ENCODE measurements at regions not wholly inside any gene's neighbourhood (a gene's known extent, or its start where the extent isn't known, plus 50 kb on each side); places are given as distances from the start of the nearest gene placed in this dataset.

GRCh38 chr3:71961891-71962290 lies 176.9 kb upstream of the PROK2 start (continued):
- TF ChIP-seq ZNF462 (CRISPR knock-in tag; IDR thresholded peaks at IDR 0.05), result no peak
- TF ChIP-seq ETS1 (IDR thresholded peaks at IDR 0.05), result no peak
- no peak for TF ChIP-seq POLR2AphosphoS5 (IDR thresholded peaks at IDR 0.05; ENCODE audit: low read depth)
- TF ChIP-seq ZNF114 (CRISPR knock-in tag; IDR thresholded peaks at IDR 0.05), result no peak

- H3K36me3 Mint-ChIP-seq (ENCODE audit: low read depth), result peaks cover 2% of the 10 kb centered on the region; the same call in 1 of the 3 replicates
- H4K20me1 ChIP-seq (replicated peaks; ENCODE audit: insufficient read depth), result no peaks in the 10 kb centered on the region
- no peaks in the 10 kb centered on the region for H3K79me2 ChIP-seq (replicated peaks; ENCODE audit: insufficient read depth)
- H3K36me3 ChIP-seq (ENCODE audit: insufficient read depth), result no peaks in the 10 kb centered on the region
- no peaks in the 10 kb centered on the region; the same call in 2 of the 3 replicates for H3K9me3 Mint-ChIP-seq
- no peak for ATAC-seq
- H3K4me1 Mint-ChIP-seq, result peaks cover 24% of the 10 kb centered on the region
- H3K27me3 Mint-ChIP-seq (ENCODE audit: insufficient read depth, low read depth, poor library complexity), result peaks cover 9% of the 10 kb centered on the region
- no peak overlapping the region for H3K27ac Mint-ChIP-seq
- no peaks in the 10 kb centered on the region for H3K9me2 ChIP-seq (ENCODE audit: insufficient read depth)
- no peak overlapping the region for H3K4me3 ChIP-seq
- H2AFZ ChIP-seq, result no peak overlapping the region
- H3K27me3 ChIP-seq (ENCODE audit: insufficient read depth), result no peaks in the 10 kb centered on the region
- no peak overlapping the region for H3K4me3 Mint-ChIP-seq
- no peak overlapping the region for H3K27ac ChIP-seq (ENCODE audit: low read depth)
- H3F3A ChIP-seq (replicated peaks; ENCODE audit: low read depth), result no peaks in the 10 kb centered on the region
- H3K4me1 ChIP-seq (ENCODE audit: insufficient read depth), result peaks cover 18% of the 10 kb centered on the region
- no peak for DNase-seq (ENCODE audit: low spot score)
- H3K4me2 ChIP-seq, result no peak overlapping the region
- TF ChIP-seq REST (IDR thresholded peaks at IDR 0.05; ENCODE audit: unreplicated experiment) (no peak), ZNF331 (CRISPR knock-in tag; IDR thresholded peaks at IDR 0.05; ENCODE audit: low read depth) (no peak), POLR2AphosphoS5 (IDR thresholded peaks at IDR 0.05; ENCODE audit: low read depth) (no peak), EZH2phosphoT487 (IDR thresholded peaks at IDR 0.05; ENCODE audit: unreplicated experiment) (no peak)
Observed at GRCh38 chr3:71961378-71961777, 176.4 kb upstream of the PROK2 start.
